ENCODE measurements at regions not wholly inside any gene's neighbourhood (a gene's known extent, or its start where the extent isn't known, plus 50 kb on each side); places are given as distances from the start of the nearest gene placed in this dataset.

GRCh38 chr6:4356899-4357659 is 221.7 kb upstream of the ECI2 start:
- Histone ChIP-seq H3K4me1 (ENCODE audit: control insufficient read depth, insufficient read depth, low read length, poor library complexity, severe bottlenecking) (peaks cover 22% of the 10 kb centered on the region), H3K36me3 (ENCODE audit: control insufficient read depth, insufficient read depth, low read length) (no peaks in the 10 kb centered on the region), H3K9me3 (ENCODE audit: control insufficient read depth, low read length) (no peaks in the 10 kb centered on the region), H3K27ac (ENCODE audit: low read depth, low read length, severe bottlenecking) (peak overlapping the region; percentile 36), H3K4me3 (ENCODE audit: extremely low read depth, insufficient read depth, low read length, poor library complexity, severe bottlenecking) (no peak overlapping the region)
- 81 to 91% methylated on average over 6 to 7 of the region's 7 CpGs for WGBS, 2 experiments (ENCODE audit: insufficient coverage in 2 of 2)

GRCh38 chr6:4355241-4355640 is 219.9 kb upstream of the ECI2 start:
- Histone ChIP-seq H3K27ac (ENCODE audit: low read depth, low read length, severe bottlenecking) (peak overlapping the region; percentile 50), H3K4me3 (ENCODE audit: extremely low read depth, insufficient read depth, low read length, poor library complexity, severe bottlenecking) (no peak overlapping the region), H3K4me1 (ENCODE audit: control insufficient read depth, insufficient read depth, low read length, poor library complexity, severe bottlenecking) (peaks cover 35% of the 10 kb centered on the region), H3K9me3 (ENCODE audit: control insufficient read depth, low read length) (no peaks in the 10 kb centered on the region), H3K36me3 (ENCODE audit: control insufficient read depth, insufficient read depth, low read length) (no peaks in the 10 kb centered on the region)
- WGBS, 2 experiments (ENCODE audit: insufficient coverage in 2 of 2), result 43 to 64% methylated on average over 5 of the region's 5 CpGs

- Histone ChIP-seq H3K36me3 (ENCODE audit: control insufficient read depth, insufficient read depth, low read length) (no peaks in the 10 kb centered on the region), H3K27ac (ENCODE audit: low read depth, low read length, severe bottlenecking) (no peak overlapping the region), H3K9me3 (ENCODE audit: control insufficient read depth, low read length) (no peaks in the 10 kb centered on the region), H3K4me3 (ENCODE audit: extremely low read depth, insufficient read depth, low read length, poor library complexity, severe bottlenecking) (no peak overlapping the region), H3K4me1 (ENCODE audit: control insufficient read depth, insufficient read depth, low read length, poor library complexity, severe bottlenecking) (peaks cover 29% of the 10 kb centered on the region)
- WGBS, 2 experiments (ENCODE audit: insufficient coverage in 2 of 2), result 82 to 86% methylated on average over 7 of the region's 7 CpGs
Observed at GRCh38 chr6:4354181-4354580, 218.8 kb upstream of the ECI2 start.

- H3K4me1 ChIP-seq (ENCODE audit: control insufficient read depth, insufficient read depth, low read length, poor library complexity, severe bottlenecking), result peaks cover 27% of the 10 kb centered on the region
- WGBS, 2 experiments (ENCODE audit: insufficient coverage in 2 of 2), result 96 to 100% methylated on average over 5 to 6 of the region's 6 CpGs
- no peak overlapping the region for H3K4me3 ChIP-seq (ENCODE audit: extremely low read depth, insufficient read depth, low read length, poor library complexity, severe bottlenecking)
- peak overlapping the region; percentile 93 for H3K27ac ChIP-seq (ENCODE audit: low read depth, low read length, severe bottlenecking)
- H3K36me3 ChIP-seq (ENCODE audit: control insufficient read depth, insufficient read depth, low read length), result no peaks in the 10 kb centered on the region
- no peaks in the 10 kb centered on the region for H3K9me3 ChIP-seq (ENCODE audit: control insufficient read depth, low read length)
Observed at GRCh38 chr6:4352731-4353130, 217.4 kb upstream of the ECI2 start.

- Histone ChIP-seq H3K27ac (ENCODE audit: low read depth, low read length, severe bottlenecking) (peak overlapping the region; percentile 93), H3K4me1 (ENCODE audit: control insufficient read depth, insufficient read depth, low read length, poor library complexity, severe bottlenecking) (peaks cover 31% of the 10 kb centered on the region), H3K4me3 (ENCODE audit: extremely low read depth, insufficient read depth, low read length, poor library complexity, severe bottlenecking) (no peak overlapping the region), H3K36me3 (ENCODE audit: control insufficient read depth, insufficient read depth, low read length) (no peaks in the 10 kb centered on the region), H3K9me3 (ENCODE audit: control insufficient read depth, low read length) (no peaks in the 10 kb centered on the region)
- WGBS, 2 experiments (ENCODE audit: insufficient coverage in 2 of 2), result 93 to 99% methylated on average over 4 to 5 of the region's 5 CpGs
Observed at GRCh38 chr6:4352322-4352669, 216.9 kb upstream of the ECI2 start.

GRCh38 chr6:4351520-4352321 is 216.3 kb upstream of the ECI2 start:
- peak overlapping the region; percentile 93 for H3K27ac ChIP-seq (ENCODE audit: low read depth, low read length, severe bottlenecking)
- no peaks in the 10 kb centered on the region for H3K36me3 ChIP-seq (ENCODE audit: control insufficient read depth, insufficient read depth, low read length)
- 51 to 57% methylated on average over 13 to 17 of the region's 21 CpGs for WGBS, 2 experiments (ENCODE audit: insufficient coverage in 2 of 2)
- peaks cover 37% of the 10 kb centered on the region for H3K4me1 ChIP-seq (ENCODE audit: control insufficient read depth, insufficient read depth, low read length, poor library complexity, severe bottlenecking)
- H3K9me3 ChIP-seq (ENCODE audit: control insufficient read depth, low read length), result no peaks in the 10 kb centered on the region
- no peak overlapping the region for H3K4me3 ChIP-seq (ENCODE audit: extremely low read depth, insufficient read depth, low read length, poor library complexity, severe bottlenecking)

- WGBS, 2 experiments (ENCODE audit: insufficient coverage in 2 of 2), result 80 to 82% methylated on average over 6 to 7 of the region's 9 CpGs
- H3K4me1 ChIP-seq (ENCODE audit: control insufficient read depth, insufficient read depth, low read length, poor library complexity, severe bottlenecking), result peaks cover 40% of the 10 kb centered on the region
- H3K36me3 ChIP-seq (ENCODE audit: control insufficient read depth, insufficient read depth, low read length), result no peaks in the 10 kb centered on the region
- no peak overlapping the region for H3K4me3 ChIP-seq (ENCODE audit: extremely low read depth, insufficient read depth, low read length, poor library complexity, severe bottlenecking)
- no peaks in the 10 kb centered on the region for H3K9me3 ChIP-seq (ENCODE audit: control insufficient read depth, low read length)
- peak overlapping the region; percentile 93 for H3K27ac ChIP-seq (ENCODE audit: low read depth, low read length, severe bottlenecking)
Observed at GRCh38 chr6:4350567-4351519, 215.5 kb upstream of the ECI2 start.

- 95 to 100% methylated on average over 6 of the region's 6 CpGs for WGBS, 2 experiments (ENCODE audit: insufficient coverage in 2 of 2)
- no peak overlapping the region for H3K4me3 ChIP-seq (ENCODE audit: extremely low read depth, insufficient read depth, low read length, poor library complexity, severe bottlenecking)
- no peaks in the 10 kb centered on the region for H3K36me3 ChIP-seq (ENCODE audit: control insufficient read depth, insufficient read depth, low read length)
- H3K9me3 ChIP-seq (ENCODE audit: control insufficient read depth, low read length), result no peaks in the 10 kb centered on the region
- no peak overlapping the region for H3K27ac ChIP-seq (ENCODE audit: low read depth, low read length, severe bottlenecking)
- peaks cover 37% of the 10 kb centered on the region for H3K4me1 ChIP-seq (ENCODE audit: control insufficient read depth, insufficient read depth, low read length, poor library complexity, severe bottlenecking)
Observed at GRCh38 chr6:4349931-4350330, 214.6 kb upstream of the ECI2 start.

GRCh38 chr6:4349323-4349722 is 213.9 kb upstream of the ECI2 start:
- peak overlapping the region; percentile 25 for H3K27ac ChIP-seq (ENCODE audit: low read depth, low read length, severe bottlenecking)
- no peak overlapping the region for H3K4me3 ChIP-seq (ENCODE audit: extremely low read depth, insufficient read depth, low read length, poor library complexity, severe bottlenecking)
- 92 to 94% methylated on average over 10 to 11 of the region's 11 CpGs for WGBS, 2 experiments (ENCODE audit: insufficient coverage in 2 of 2)
- H3K36me3 ChIP-seq (ENCODE audit: control insufficient read depth, insufficient read depth, low read length), result no peaks in the 10 kb centered on the region
- H3K4me1 ChIP-seq (ENCODE audit: control insufficient read depth, insufficient read depth, low read length, poor library complexity, severe bottlenecking), result peaks cover 37% of the 10 kb centered on the region
- H3K9me3 ChIP-seq (ENCODE audit: control insufficient read depth, low read length), result no peaks in the 10 kb centered on the region

GRCh38 chr6:4348462-4349112 is 213.2 kb upstream of the ECI2 start:
- Histone ChIP-seq H3K36me3 (ENCODE audit: control insufficient read depth, insufficient read depth, low read length) (no peaks in the 10 kb centered on the region), H3K27ac (ENCODE audit: low read depth, low read length, severe bottlenecking) (peak overlapping the region; percentile 25), H3K4me1 (ENCODE audit: control insufficient read depth, insufficient read depth, low read length, poor library complexity, severe bottlenecking) (peaks cover 37% of the 10 kb centered on the region), H3K4me3 (ENCODE audit: extremely low read depth, insufficient read depth, low read length, poor library complexity, severe bottlenecking) (no peak overlapping the region), H3K9me3 (ENCODE audit: control insufficient read depth, low read length) (no peaks in the 10 kb centered on the region)
- 69 to 75% methylated on average over 12 to 13 of the region's 14 CpGs for WGBS, 2 experiments (ENCODE audit: insufficient coverage in 2 of 2)
